IMR-90 (cell line): ENCODE measurements at regions not wholly inside any gene's neighbourhood (a gene's known extent, or its start where the extent isn't known, plus 50 kb on each side); places are given as distances from the start of the nearest gene placed in this dataset.

Experiments used
- ATAC-seq: fragments of 200-7000 bp; cut with Tn5 transposase; 2 replicates; pipeline ENCODE4 v1.9.1; 2020; ENCODE audit warnings: low read depth, mild to moderate bottlenecking, moderate library complexity
- BruUV-seq: library from RNA; stranded (reverse); fragments of 400-500 nt; replicated peaks from 2 replicates; lab custom pipeline; 2021; lab: Mats Ljungman, UMichigan
- CTCF ChIA-PET: fragments of 300-600 bp; formaldehyde crosslinking; extraction: SDS; loops from one replicate; lab custom pipeline; 2021; ENCODE audit warnings: antibody characterized with exemption; lab: Yijun Ruan, JAX
- POLR2A ChIA-PET: fragments of 300-600 bp; sonication (Branson Sonifier 250); formaldehyde crosslinking; loops from one replicate; lab custom pipeline; 2022; ENCODE audit warnings: antibody characterized with exemption; ENCODE audit not compliant: unreplicated experiment; lab: Charles Lee
- DNase-seq: peaks from one replicate; pipeline ENCODE4 v3.0.0; 2013
- H2AFZ ChIP-seq: replicated peaks from 2 replicates; pipeline ENCODE3; 2013; ENCODE audit warnings: low read length, mild to moderate bottlenecking; ENCODE audit not compliant: poor library complexity
- H2AK5ac ChIP-seq: 2 replicates; pipeline ENCODE4 v1.6.1; 2013; ENCODE audit warnings: low read depth, low read length, inconsistent platforms
- H2AK9ac ChIP-seq: replicated peaks from 2 replicates; pipeline ENCODE3; 2013; ENCODE audit warnings: mild to moderate bottlenecking, low read depth, low read length, moderate library complexity; ENCODE audit not compliant: poor library complexity
- H2BK120ac ChIP-seq: 2 replicates; pipeline ENCODE4 v1.6.1; 2013; ENCODE audit warnings: low read depth, low read length, inconsistent platforms
- H2BK15ac ChIP-seq: 3 replicates; pipeline ENCODE4 v1.6.1; 2013; ENCODE audit warnings: low read depth, low read length, inconsistent platforms
- H2BK20ac ChIP-seq: 2 replicates; pipeline ENCODE4 v1.6.1; 2013; ENCODE audit warnings: low read depth, mild to moderate bottlenecking, inconsistent platforms, low read length, moderate library complexity
- H2BK5ac ChIP-seq: 2 replicates; pipeline ENCODE4 v1.6.1; 2013; ENCODE audit warnings: mild to moderate bottlenecking, low read depth, low read length, inconsistent platforms; ENCODE audit not compliant: poor library complexity, severe bottlenecking
- H3K14ac ChIP-seq: replicated peaks from 2 replicates; pipeline ENCODE4 v1.6.1; 2013; ENCODE audit warnings: low read depth, low read length, inconsistent platforms
- H3K18ac ChIP-seq: 2 replicates; pipeline ENCODE4 v1.6.1; 2013; ENCODE audit warnings: low read depth, low read length, control low read depth
- H3K23ac ChIP-seq: 2 replicates; pipeline ENCODE4 v1.6.1; 2013; ENCODE audit warnings: low read depth, low read length, inconsistent platforms
- H3K27ac ChIP-seq: 2 replicates; pipeline ENCODE4 v1.5.1; 2013; ENCODE audit warnings: mild to moderate bottlenecking, control low read depth, low read length; ENCODE audit not compliant: insufficient read depth
- H3K27me3 ChIP-seq: 2 replicates; pipeline ENCODE4 v1.6.1; 2013; ENCODE audit warnings: low read length; ENCODE audit not compliant: control insufficient read depth, insufficient read depth
- H3K36me3 ChIP-seq: 2 replicates; pipeline ENCODE4 v1.6.1; 2013; ENCODE audit warnings: low read length, mixed read lengths; ENCODE audit not compliant: control insufficient read depth, insufficient read depth
- H3K4ac ChIP-seq: 2 replicates; pipeline ENCODE4 v1.6.1; 2013; ENCODE audit warnings: low read depth, low read length, inconsistent platforms
- H3K4me1 ChIP-seq: 2 replicates; pipeline ENCODE4 v1.6.1; 2013; ENCODE audit warnings: low read length, mixed read lengths; ENCODE audit not compliant: control insufficient read depth, insufficient read depth
- H3K4me2 ChIP-seq: 2 replicates; pipeline ENCODE4 v1.6.1; 2013; ENCODE audit warnings: low read depth, mild to moderate bottlenecking, control low read depth, low read length, moderate library complexity
- H3K4me3 ChIP-seq: 2 replicates; pipeline ENCODE4 v1.5.1; 2013; ENCODE audit warnings: low read depth, mild to moderate bottlenecking, control low read depth, low read length, moderate library complexity; ENCODE audit not compliant: insufficient read depth
- H3K56ac ChIP-seq: 2 replicates; pipeline ENCODE4 v1.6.1; 2013; ENCODE audit warnings: low read length, inconsistent platforms; ENCODE audit not compliant: insufficient read depth; ENCODE audit errors: extremely low read depth
- H3K79me1 ChIP-seq, 2 experiments: 2 replicates each; pipeline ENCODE4 v1.6.1; 2013; ENCODE audit warnings: low read length in 2 of 2, inconsistent platforms in 1 of 2, low read depth in 1 of 2
- H3K9ac ChIP-seq: 2 replicates; pipeline ENCODE4 v1.6.1; 2013; ENCODE audit warnings: low read depth, low read length, control low read depth
- H3K9me1 ChIP-seq: 2 replicates; pipeline ENCODE4 v1.6.1; 2013; ENCODE audit warnings: low read length, inconsistent platforms; ENCODE audit not compliant: insufficient read depth
- H3K9me3 ChIP-seq: 2 replicates; pipeline ENCODE4 v1.6.1; 2013; ENCODE audit warnings: low read length; ENCODE audit not compliant: control insufficient read depth, insufficient read depth
- H4K20me1 ChIP-seq: 2 replicates; pipeline ENCODE4 v1.6.1; 2013; ENCODE audit warnings: low read length, inconsistent platforms; ENCODE audit not compliant: insufficient read depth
- H4K5ac ChIP-seq: 2 replicates; pipeline ENCODE4 v1.6.1; 2013; ENCODE audit warnings: mild to moderate bottlenecking, low read depth, low read length, control low read depth
- H4K8ac ChIP-seq, 2 experiments: 2 replicates each; pipeline ENCODE4 v1.6.1; 2013; ENCODE audit warnings: low read depth in 2 of 2, low read length in 2 of 2, control low read depth in 1 of 2, inconsistent platforms in 1 of 2
- H4K91ac ChIP-seq: 2 replicates; pipeline ENCODE4 v1.6.1; 2013; ENCODE audit warnings: low read depth, low read length, inconsistent platforms; ENCODE audit not compliant: insufficient read depth
- CEBPB ChIP-seq: IDR thresholded peaks from 2 replicates; pipeline ENCODE4 v1.6.1; 2012; ENCODE audit warnings: low read depth, low read length, improper control_type of control experiment
- CHD1 ChIP-seq: IDR thresholded peaks from 2 replicates; pipeline ENCODE4 v1.6.1; 2012; ENCODE audit warnings: low read depth, low read length, improper control_type of control experiment
- ELK1 ChIP-seq: fragments of 150-350 bp; IDR thresholded peaks from 2 replicates; pipeline ENCODE4 v1.6.1; 2016; ENCODE audit warnings: low read depth, mild to moderate bottlenecking, low read length, moderate library complexity, borderline replicate concordance
- MXI1 ChIP-seq: IDR thresholded peaks from 2 replicates; pipeline ENCODE4 v1.6.1; 2012; ENCODE audit warnings: low read depth, mild to moderate bottlenecking, low read length, moderate library complexity, borderline replicate concordance
- WGBS, 2 experiments: methylation state at CpG; one replicate each; pipeline versions ENCODE4 v1.1.5 to v1.1.7; 2013; ENCODE audit warnings: missing lambda C conversion rate in 2 of 2; ENCODE audit not compliant: insufficient read length in 1 of 2; ENCODE audit errors: extremely low coverage in 2 of 2; 5-methylcytosine and 5-hydroxymethylcytosine counted together
- dilution Hi-C: fragments of 300-500 bp; cut with HindIII; formaldehyde crosslinking; loops from one replicate; pipeline ENCODE4 v1.14.3; 2018; ENCODE audit warnings: low sequenced_read_pairs; ENCODE audit not compliant: unreplicated experiment
- in situ Hi-C: fragments of 300-500 bp; cut with MboI; formaldehyde crosslinking; loops from 3 replicates; pipeline ENCODE4 v1.14.3; 2019; ENCODE audit warnings: low sequenced_read_pairs, inconsistent platforms, mixed read lengths
- intact Hi-C: fragments of 100-400 bp; cut with micrococcal nuclease; formaldehyde crosslinking; loops from 2 replicates; pipeline ENCODE4 v1.10.0; 2022

- Histone ChIP-seq H2BK120ac (no peak overlapping the region), H4K5ac (no peak overlapping the region), H2AK5ac (no peak overlapping the region), H4K91ac (no peak overlapping the region), H2AFZ (no peak overlapping the region), H2BK5ac (no peak overlapping the region), H3K14ac (no peak overlapping the region), H3K9me3 (no peaks in the 10 kb centered on the region), H3K4me2 (no peak overlapping the region), H3K27me3 (no peaks in the 10 kb centered on the region), H3K18ac (no peak overlapping the region), H3K27ac (no peak overlapping the region), H4K20me1 (no peaks in the 10 kb centered on the region), H3K79me1 (no peaks in the 10 kb centered on the region), H3K4me1 (no peaks in the 10 kb centered on the region), H3K36me3 (no peaks in the 10 kb centered on the region), H3K4ac (no peak overlapping the region), H3K9ac (no peak overlapping the region), H3K23ac (no peak overlapping the region), H3K9me1 (no peaks in the 10 kb centered on the region), H3K56ac (no peak overlapping the region), H2BK20ac (no peak overlapping the region), H2AK9ac (no peak overlapping the region), H3K4me3 (no peak overlapping the region), H4K8ac (no peak overlapping the region), H2BK15ac (no peak overlapping the region)
- DNase-seq (no peak), ATAC-seq (no peak)
- no TSS peak for BruUV-seq
- WGBS, 2 experiments = no CpG with 5 or more reads among the region's 3 CpGs
- TF ChIP-seq CEBPB = no peak
- TF ChIP-seq MXI1 = no peak
- TF ChIP-seq ELK1 = no peak
- TF ChIP-seq CHD1 = no peak
- in situ Hi-C loops (loop anchor here (25.0 kb wide), 2 partner anchors 401 to 1051 kb away; no protein-coding TSS in a partner anchor), dilution Hi-C loops (no loop called here), intact Hi-C loops (no loop called here)
- ChIA-PET POLR2A (no interaction called here), CTCF (interaction anchor here (0.9 to 2.7 kb wide), 2 partner anchors 11 to 13 kb away, joined by 3 to 8 read pairs; no protein-coding TSS in a partner anchor)
Measured at GRCh38 chr2:67638146-67638545, 241.0 kb downstream of the ETAA1 start.
